Heart left ventricle (tissue), 13 donors: ENCODE measurements at regions not wholly inside any gene's neighbourhood (a gene's known extent, or its start where the extent isn't known, plus 50 kb on each side); places are given as distances from the start of the nearest gene placed in this dataset.

Experiments used
- CTCF ChIP-seq, 12 donors: fragments of 200-600 bp; sonication (generic) in 4 of 12; IDR thresholded peaks; one replicate each; pipeline versions ENCODE4 v1.5.0 to v1.8.0; 2018 to 2022; ENCODE audit warnings: antibody characterized with exemption in 12 of 12, mild to moderate bottlenecking in 5 of 12
- POLR2A ChIP-seq, 2 donors: fragments of 450-650 bp; IDR thresholded peaks; one replicate each; pipeline ENCODE4 v1.6.1; 2017; ENCODE audit warnings: antibody characterized with exemption in 2 of 2, mild to moderate bottlenecking in 2 of 2, moderate library complexity in 2 of 2
- donor health status: ischemic (EF 13 %, LVEDD 7.1; RV severe dilation, severe dysfunction).
- donor health status: DM: no; HTN: yes; CAD: no.
- donor health status: DM: no; HTN: no; CAD: no.
- donor health status: ischemic (EF 25% LVEDD 6.9; RV normal size, moderate dysfunction).
- donor health status: ischemic (EF 25% LVEDD 5.7; RV mildly dilated, moderate dysfunction).
- donor health status: ischemic (EF 35%, LVEDD 5.7; RV mildly dilated, moderate dysfunction).
- donor health status: nonischemic (EF 11% LVEDD 7.7; RV severe dilation, severe dysfunction).
- donor health status: DM: yes; HTN: yes; CAD: no.
- donor health status: PGD.
- donor health status: ischemic (EF 29% LVEDD 5.4; RV normal size, mild dysfunction).
- donor health status: nonischemic (EF 23%, LVEDD 6.1; RV moderate dilation, normal function).

- TF ChIP-seq CTCF (IDR thresholded peaks at IDR 0.05): no peak
- no peak for TF ChIP-seq POLR2A (IDR thresholded peaks at IDR 0.05)
Measured at GRCh38 chr1:238104752-238105151, 214.0 kb upstream of the ZP4 start.
